SIG-M5 treated with dmso at 0.1 percent for 504 hours (cell line): ENCODE measurements at regions not wholly inside any gene's neighbourhood (a gene's known extent, or its start where the extent isn't known, plus 50 kb on each side); places are given as distances from the start of the nearest gene placed in this dataset.

Experiments
- DNase-seq: peaks from one replicate; lab custom pipeline; 2025; ENCODE audit not compliant: unreplicated experiment; lab: John Stamatoyannopoulos, UW

- no peak for DNase-seq
Observed at GRCh38 chrX:142149919-142150318, 55.2 kb downstream of the MAGEC2 start.

DNA sequence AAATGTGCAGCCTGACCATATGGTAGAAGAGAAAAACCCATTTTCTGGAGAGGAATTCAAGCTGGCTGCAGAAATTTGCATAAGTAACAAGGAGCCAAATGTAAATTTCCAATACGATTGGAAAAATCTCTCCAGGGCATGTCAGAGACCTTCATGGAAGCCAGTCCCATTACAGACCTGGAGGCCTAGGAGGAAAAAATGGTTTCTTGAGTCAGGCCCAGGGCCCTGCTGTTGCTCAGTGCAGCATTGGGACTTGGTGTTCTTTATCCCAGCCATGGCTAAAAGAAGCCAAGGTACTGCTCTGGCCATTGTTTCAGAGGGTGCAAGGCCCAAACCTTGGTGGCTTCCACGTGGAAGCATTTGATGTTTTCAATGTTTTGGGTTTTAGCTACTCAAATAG is 70.6 kb downstream of the MAGEC2 start:
- no peak for DNase-seq

GRCh38 chrX:142096253-142096652 is 108.8 kb downstream of the MAGEC2 start:
- no peak for DNase-seq

DNA sequence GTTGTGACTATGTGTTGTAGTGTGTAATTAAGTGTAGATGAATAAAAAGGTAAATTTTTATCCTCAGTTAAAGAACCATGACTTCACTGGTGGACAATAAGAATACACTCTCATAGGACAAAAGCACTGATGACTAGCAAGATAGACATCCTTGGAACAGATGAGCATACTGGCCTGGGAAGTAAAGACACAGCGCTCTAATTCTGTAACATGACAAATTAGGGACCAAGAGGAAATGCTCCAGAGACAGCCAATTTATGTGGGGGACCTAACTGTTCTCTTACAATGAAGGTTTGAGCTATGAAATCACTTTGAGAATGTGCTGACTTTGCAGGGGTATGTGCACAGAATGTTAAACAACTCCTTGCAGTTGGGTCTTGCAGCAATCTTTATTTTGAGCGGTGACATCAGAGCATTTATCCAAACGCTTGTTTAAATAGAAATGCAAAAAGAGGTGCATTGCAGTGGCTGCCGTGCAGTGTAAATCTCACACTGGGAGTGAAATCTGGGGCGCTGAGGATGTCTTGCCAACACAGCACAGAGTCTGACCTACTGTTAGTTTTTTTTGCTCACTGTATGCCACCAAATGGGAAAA is 109.3 kb downstream of the MAGEC2 start:
- no peak for DNase-seq

GRCh38 chrX:142089193-142089592 is 115.9 kb downstream of the MAGEC2 start:
- peak; percentile 39 for DNase-seq

DNA sequence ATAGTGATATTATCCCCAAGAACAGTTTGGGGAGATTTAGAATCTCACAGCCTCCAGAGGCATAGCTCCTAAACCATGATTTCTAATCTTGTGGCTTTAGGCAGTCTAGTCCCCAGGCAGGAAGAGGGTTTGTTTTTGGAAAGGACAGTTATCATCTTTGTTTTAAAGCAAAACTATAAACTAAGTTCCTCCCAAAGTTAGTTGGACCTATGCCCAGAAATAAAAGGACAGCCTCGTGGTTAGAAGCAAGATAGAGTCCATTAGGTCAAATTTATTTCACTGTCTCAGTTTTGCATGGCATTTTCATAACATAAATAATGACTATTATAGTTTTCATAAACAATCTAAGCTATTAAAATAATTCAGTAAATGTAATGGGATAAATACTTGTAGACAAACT is 120.5 kb downstream of the MAGEC2 start:
- no peak for DNase-seq

- no peak for DNase-seq
Observed at GRCh38 chrX:142076633-142077032, 128.5 kb downstream of the MAGEC2 start.

DNA sequence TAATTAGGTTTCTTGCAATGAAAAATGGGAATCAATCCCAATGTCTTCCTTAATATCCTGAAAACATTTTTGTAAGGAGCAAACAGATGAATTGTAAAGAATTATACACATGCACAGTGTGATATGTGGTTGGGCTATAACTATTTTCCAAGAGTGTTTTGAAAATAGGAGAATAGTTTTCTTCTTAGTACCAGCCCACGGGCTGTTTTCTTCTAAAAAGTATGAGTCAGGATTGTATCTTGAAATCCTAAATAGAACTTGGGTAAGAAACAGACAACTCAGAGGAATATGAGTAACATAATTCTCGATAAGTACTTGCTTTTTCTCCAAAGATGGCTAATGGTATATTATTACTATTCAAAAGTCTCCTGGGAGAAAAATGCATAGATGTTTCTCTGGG is 136.7 kb downstream of the MAGEC2 start:
- no peak for DNase-seq

DNA sequence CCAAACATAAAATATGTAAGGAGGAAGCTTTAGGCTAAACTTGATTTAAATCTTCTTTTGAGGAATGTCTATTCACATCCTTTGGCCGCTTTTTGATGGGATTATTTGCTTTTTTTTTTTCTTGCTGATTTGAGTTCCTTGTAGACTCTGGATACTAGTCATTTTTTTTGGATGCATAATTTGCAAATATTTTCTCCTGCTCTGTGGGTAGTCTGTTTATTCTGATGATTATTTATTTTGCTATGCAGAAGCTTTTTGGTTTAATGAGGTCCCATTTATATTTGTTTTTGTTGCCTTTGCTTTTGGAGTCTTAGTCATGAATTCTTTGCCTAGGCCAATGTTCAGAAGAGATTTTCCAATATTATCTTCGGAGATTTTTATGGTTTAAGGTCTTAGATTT is 144.9 kb downstream of the MAGEC2 start:
- no peak for DNase-seq

GRCh38 chrX:142054094-142054493 is 150.4 kb downstream of the MAGEC1 start:
- DNase-seq, result no peak

DNA sequence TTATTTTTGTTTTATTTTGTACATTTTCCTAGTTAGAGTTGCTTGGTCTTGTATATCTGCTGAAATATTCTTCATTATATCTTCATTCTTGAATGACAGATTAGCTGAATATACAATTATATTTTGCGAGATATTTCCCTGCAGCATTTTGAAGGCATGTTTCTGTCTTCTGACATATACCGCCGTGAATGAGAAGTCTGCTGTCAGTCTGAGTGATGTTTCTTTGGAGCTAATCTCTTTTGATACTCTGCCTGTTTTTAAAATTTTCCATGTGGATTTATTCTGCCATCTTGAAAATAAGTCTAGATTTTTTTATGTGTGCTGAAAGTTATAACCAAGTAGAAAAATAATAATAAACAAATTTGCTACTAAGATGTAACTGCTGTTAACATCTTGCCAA is 148.5 kb downstream of the MAGEC1 start:
- no peak for DNase-seq

DNA sequence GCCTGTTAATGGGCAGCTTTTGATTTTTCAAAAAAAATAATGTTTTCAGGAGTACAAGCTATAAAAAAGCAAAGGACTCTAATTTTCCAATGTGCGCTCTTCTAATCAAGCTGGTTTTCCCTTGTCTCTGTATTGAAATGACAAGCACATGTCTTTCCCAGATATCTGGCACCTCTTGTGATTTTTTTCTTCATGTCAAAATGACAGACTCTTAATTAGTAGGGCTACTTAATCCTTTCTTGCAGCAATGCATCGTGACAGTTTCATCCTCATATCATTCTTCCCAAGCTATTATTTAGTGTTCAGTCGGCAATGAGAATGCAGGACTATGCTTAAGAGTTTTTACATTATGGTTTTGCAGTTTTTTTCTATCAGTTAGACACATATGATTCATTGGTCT is 139.5 kb downstream of the MAGEC1 start:
- no peak for DNase-seq

DNA sequence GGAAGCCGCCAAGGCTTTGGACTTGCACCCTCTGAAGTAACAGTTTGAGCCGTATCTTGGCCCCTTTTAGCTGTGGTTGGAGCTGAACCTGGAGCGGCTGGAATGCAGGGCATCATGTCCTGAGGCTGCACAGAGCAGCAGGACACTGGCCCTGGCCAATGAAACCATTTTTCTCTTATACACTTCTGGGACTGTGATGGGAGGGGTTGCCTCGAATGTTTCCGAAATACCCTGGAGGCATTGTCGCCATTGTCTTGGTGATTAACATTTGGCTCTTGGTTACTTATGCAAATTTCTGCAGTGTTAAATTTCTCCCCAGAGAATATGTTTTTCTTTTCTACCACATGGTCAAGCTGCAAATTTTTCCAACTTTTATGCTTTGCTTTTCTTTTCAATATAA is 137.2 kb downstream of the MAGEC1 start:
- no peak for DNase-seq

DNA sequence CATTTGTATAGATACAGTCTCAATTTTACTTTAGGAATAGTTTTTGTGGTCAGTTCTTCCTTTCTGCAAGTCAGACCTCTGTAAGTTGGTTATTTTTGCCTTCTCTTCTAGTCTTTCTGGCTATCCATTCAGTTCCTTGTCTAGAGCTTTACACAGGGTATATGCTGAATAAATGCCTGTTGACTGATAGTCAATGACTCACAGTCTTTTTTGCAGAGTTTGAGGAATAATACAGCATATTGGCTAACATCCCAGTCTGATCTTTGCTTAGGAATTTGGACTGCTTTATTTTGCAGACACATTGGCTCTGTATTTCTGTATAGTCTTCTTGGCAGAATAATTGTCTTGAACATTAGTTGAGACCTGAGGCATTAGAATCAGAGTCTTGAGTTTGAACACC is 132.4 kb downstream of the MAGEC1 start:
- no peak for DNase-seq

DNA sequence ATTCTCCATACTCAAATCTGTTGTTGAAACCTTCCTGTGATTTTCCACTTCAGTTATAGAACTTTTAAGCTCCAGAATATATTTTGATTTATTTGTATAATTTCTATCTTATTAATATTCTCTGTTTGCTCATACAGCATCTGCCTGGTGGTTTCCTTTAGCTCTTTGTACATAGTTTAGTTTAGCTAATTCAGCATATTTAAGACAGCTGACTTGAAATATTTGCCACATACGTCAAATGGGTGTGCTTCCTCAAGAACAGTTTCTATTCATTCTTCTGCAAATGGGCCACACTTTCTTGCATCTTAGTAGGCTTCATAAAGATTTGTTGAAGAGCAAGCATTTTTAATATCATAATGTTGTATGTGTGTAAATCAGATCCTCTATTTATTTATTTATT is 101.8 kb downstream of the MAGEC1 start:
- no peak for DNase-seq

DNA sequence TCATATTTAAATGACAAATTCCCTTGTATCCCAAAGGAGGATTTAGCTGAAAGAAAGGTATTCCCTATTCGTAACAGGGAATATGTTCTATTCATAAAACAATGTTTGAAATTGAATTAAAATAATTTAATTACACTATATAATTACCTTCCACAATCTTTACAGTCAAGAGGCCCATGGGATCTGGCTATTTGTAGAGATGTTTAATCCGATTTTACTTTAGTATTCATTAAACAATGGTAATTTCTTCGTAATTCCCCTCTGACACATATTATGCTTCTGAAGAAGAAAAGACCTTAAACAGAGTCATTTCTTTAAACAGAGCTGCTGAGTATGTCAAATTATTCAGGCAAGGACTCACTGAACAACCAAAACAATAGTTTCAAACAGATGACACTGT is 98.8 kb downstream of the MAGEC1 start:
- no peak for DNase-seq

DNA sequence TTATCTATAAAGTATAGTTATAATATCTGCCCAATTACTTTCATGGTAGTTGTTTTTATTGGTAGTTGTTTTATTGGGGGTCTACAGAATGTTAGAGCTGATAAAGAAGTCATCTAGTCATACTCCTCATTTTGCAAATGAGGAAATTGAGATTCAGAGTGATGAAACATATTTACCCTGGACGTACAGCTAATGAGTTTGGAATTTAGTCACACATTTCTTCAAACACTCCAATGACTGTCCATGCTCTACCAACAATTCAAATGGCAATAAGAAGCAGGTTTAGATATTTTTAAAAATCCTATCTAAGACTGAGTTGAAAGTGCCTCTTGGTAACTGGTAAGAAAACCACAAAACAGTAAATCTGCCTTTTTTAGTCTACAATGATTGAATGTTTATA is 98.2 kb downstream of the MAGEC1 start:
- DNase-seq, result no peak

- peak; percentile 9 for DNase-seq
Observed at GRCh38 chrX:141989815-141990214, 86.1 kb downstream of the MAGEC1 start.

- DNase-seq, result no peak
Observed at GRCh38 chrX:141989134-141989533, 85.4 kb downstream of the MAGEC1 start.

DNA sequence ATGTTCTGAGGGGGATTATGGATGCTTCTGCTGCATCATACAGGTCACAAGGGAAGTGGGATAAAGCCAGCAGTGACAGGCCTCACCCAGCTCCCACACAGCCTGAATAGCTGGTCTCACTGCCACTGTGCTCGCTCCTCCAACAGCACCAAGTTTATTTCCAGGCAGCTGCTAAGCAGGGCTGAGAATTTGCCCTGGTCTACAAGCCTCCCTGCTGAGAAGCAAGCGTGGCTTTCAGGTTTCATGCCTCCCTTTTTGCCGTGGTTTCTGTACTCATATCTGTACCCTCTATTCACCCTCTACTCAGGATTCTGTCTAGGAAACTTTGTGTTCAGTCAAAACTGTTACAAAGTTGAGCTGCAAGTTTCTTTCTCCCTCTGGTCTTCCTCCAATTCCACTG is 78.6 kb downstream of the MAGEC1 start:
- DNase-seq, result no peak

GRCh38 chrX:141975839-141976238 is 72.1 kb downstream of the MAGEC1 start:
- no peak for DNase-seq

DNA sequence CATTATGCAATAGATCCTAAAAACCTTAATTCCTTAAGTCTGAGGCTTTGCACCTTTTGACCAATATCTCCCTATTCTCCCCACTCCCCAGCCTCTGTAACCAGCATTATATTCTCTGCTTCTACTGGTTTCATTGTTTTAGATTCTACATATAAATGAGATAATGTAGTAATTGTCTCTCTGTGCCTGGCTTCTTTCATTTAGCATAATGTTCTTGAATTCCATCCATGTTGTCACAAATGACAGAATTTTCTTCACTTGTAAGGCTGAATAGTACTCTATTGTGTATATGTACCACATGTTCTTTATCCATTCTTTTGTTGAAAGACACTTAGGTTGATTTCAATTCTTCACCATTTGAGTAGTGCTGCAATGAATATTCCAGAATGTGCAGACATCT is 66.0 kb downstream of the MAGEC1 start:
- DNase-seq, result no peak

DNA sequence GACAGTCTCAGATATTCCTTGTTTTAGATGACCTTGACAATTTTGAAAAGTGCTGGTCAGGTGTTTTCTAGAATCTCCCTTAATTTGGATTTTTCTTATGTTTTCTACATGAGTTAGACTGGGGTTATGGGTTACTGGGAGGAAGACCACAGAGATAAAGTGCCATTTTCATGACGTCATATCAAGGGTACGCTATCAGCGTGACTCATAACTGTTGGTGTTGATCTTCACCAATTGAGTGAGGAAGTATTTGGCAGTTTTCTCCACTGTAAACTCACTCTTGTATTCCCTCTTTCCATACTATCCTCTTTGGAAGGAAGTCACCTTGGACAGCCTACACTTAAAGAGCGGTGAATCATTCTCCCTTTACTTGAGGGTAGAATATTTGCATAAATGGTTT is 56.9 kb downstream of the MAGEC1 start:
- no peak for DNase-seq
